ENCODE measurements at regions not wholly inside any gene's neighbourhood (a gene's known extent, or its start where the extent isn't known, plus 50 kb on each side); places are given as distances from the start of the nearest gene placed in this dataset. TPM values are rescaled to one million over a fixed set of nuclear protein-coding genes. Genes with fewer than 3 reads are reported as not detected.

Small RNA genes in the stretch of these regions (small RNA-seq; reads per million reads assigned to genes)
- not detected for gene RF00019 (ENCODE audit: low replicate concordance)
- gene RNU1-119P (ENCODE audit: low replicate concordance): not detected
